H1 (cell line): ENCODE measurements at regions not wholly inside any gene's neighbourhood (a gene's known extent, or its start where the extent isn't known, plus 50 kb on each side); places are given as distances from the start of the nearest gene placed in this dataset.

Experiments used
- CREB1 ChIP-seq: IDR thresholded peaks from 2 replicates; pipeline ENCODE4 v1.6.1; 2012; ENCODE audit warnings: inconsistent platforms
- CTCF ChIP-seq, 3 experiments: IDR thresholded peaks; 1 replicate in 2 of 3; 2 replicates in 1 of 3; pipeline versions ENCODE4 v1.5.1 to v1.6.1; 2011; ENCODE audit warnings: low read length in 3 of 3, mild to moderate bottlenecking in 3 of 3, inconsistent platforms in 2 of 3, low read depth in 1 of 3, moderate library complexity in 1 of 3; ENCODE audit not compliant: insufficient read depth in 1 of 3; ENCODE audit errors: control extremely low read depth in 1 of 3
- E2F6 ChIP-seq: IDR thresholded peaks from 2 replicates; pipeline ENCODE4 v1.6.1; 2012; ENCODE audit warnings: inconsistent platforms
- EP300 ChIP-seq, 2 experiments: IDR thresholded peaks; 1 replicate in 1 of 2; 2 replicates in 1 of 2; pipeline ENCODE4 v1.6.1; 2011 to 2012; ENCODE audit warnings: low read depth in 2 of 2, low read length in 2 of 2, mild to moderate bottlenecking in 2 of 2, borderline replicate concordance in 1 of 2, inconsistent platforms in 1 of 2, moderate library complexity in 1 of 2
- EZH2 ChIP-seq: fragments of 200-600 bp; sonication (generic); IDR thresholded peaks from 2 replicates; pipeline ENCODE4 v1.7.1; 2012; ENCODE audit warnings: low read depth, mild to moderate bottlenecking, moderate library complexity, low read length, inconsistent platforms; ENCODE audit not compliant: severe bottlenecking
- JUN ChIP-seq: IDR thresholded peaks from 2 replicates; pipeline ENCODE4 v1.6.1; 2011; ENCODE audit warnings: low read depth, mild to moderate bottlenecking, improper control_type of control experiment, low read length
- KDM4A ChIP-seq: IDR thresholded peaks from one replicate; pipeline ENCODE4 v1.7.1; 2012; ENCODE audit warnings: low read depth, mild to moderate bottlenecking, moderate library complexity, low read length, inconsistent platforms; ENCODE audit not compliant: severe bottlenecking
- NRF1 ChIP-seq: IDR thresholded peaks from 2 replicates; pipeline ENCODE4 v1.6.1; 2011; ENCODE audit warnings: mild to moderate bottlenecking, low read depth, low read length, improper control_type of control experiment
- POLR2A ChIP-seq, 2 experiments: IDR thresholded peaks; 1 replicate in 1 of 2; 2 replicates in 1 of 2; pipeline ENCODE4 v1.6.1; 2011; ENCODE audit warnings: low read depth in 2 of 2, low read length in 2 of 2, mild to moderate bottlenecking in 2 of 2; ENCODE audit errors: control extremely low read depth in 1 of 2
- POLR2AphosphoS5 ChIP-seq: IDR thresholded peaks from 2 replicates; pipeline ENCODE4 v1.6.1; 2011; ENCODE audit warnings: low read depth, low read length
- SRF ChIP-seq: IDR thresholded peaks from 2 replicates; pipeline ENCODE4 v1.6.1; 2011; ENCODE audit warnings: mild to moderate bottlenecking, low read depth, low read length, moderate library complexity
- TCF12 ChIP-seq: IDR thresholded peaks from 2 replicates; pipeline ENCODE4 v1.6.1; 2011; ENCODE audit warnings: low read depth, mild to moderate bottlenecking, low read length
- ZNF274 ChIP-seq: IDR thresholded peaks from 2 replicates; pipeline ENCODE4 v1.7.0; 2012; ENCODE audit warnings: low read length, borderline replicate concordance; ENCODE audit errors: extremely low read depth

GRCh38 chr1:5562331-5562730 is 429.9 kb downstream of the NPHP4 start:
- TF ChIP-seq EP300 (IDR thresholded peaks at IDR 0.05; ENCODE audit: borderline replicate concordance in 1 of 2, low read depth in 2 of 2, low read length in 2 of 2), result no peak
- TF ChIP-seq EZH2, result no peak
- no peak for TF ChIP-seq JUN
- no peak for TF ChIP-seq ZNF274
- TF ChIP-seq CTCF (IDR thresholded peaks at IDR 0.05; ENCODE audit: control extremely low read depth in 1 of 3, insufficient read depth in 1 of 3, low read depth in 1 of 3, low read length in 3 of 3), result no peak
- no peak for TF ChIP-seq TCF12
- TF ChIP-seq SRF, result no peak
- no peak for TF ChIP-seq POLR2AphosphoS5
- TF ChIP-seq POLR2A (IDR thresholded peaks at IDR 0.05; ENCODE audit: control extremely low read depth in 1 of 2, low read depth in 2 of 2, low read length in 2 of 2), result no peak
- TF ChIP-seq E2F6, result no peak
- TF ChIP-seq CREB1, result no peak
- TF ChIP-seq KDM4A, result no peak
- TF ChIP-seq NRF1, result no peak
